Endothelial cell of umbilical vein (primary cell): ENCODE measurements at regions not wholly inside any gene's neighbourhood (a gene's known extent, or its start where the extent isn't known, plus 50 kb on each side); places are given as distances from the start of the nearest gene placed in this dataset.

Experiments
- BruUV-seq: library from RNA; stranded (reverse); fragments of 400-500 nt; replicated peaks from 2 replicates; lab custom pipeline; 2021; lab: Mats Ljungman, UMichigan
- CTCF ChIA-PET: fragments of 300-600, 350-600 bp; sonication (Branson Sonifier 250); formaldehyde crosslinking; loops from one replicate; lab custom pipeline; 2021; ENCODE audit warnings: antibody characterized with exemption, inconsistent platforms; lab: Charles Lee
- POLR2A ChIA-PET: fragments of 300-600, 350-600 bp; sonication (Branson Sonifier 250); formaldehyde crosslinking; loops from one replicate; lab custom pipeline; 2021; ENCODE audit warnings: antibody characterized with exemption, inconsistent platforms; lab: Charles Lee
- DNase-seq: peaks from one replicate; pipeline ENCODE4 v3.0.0-alpha.2; 2011; ENCODE audit warnings: low read depth, low spot score
- FAIRE-seq: peaks from 2 replicates; lab custom pipeline; 2011; peaks lifted over from hg19 to GRCh38; lab: Jason Lieb, UNC
- H2AFZ ChIP-seq: 2 replicates; pipeline ENCODE4 v1.6.0; 2012; ENCODE audit warnings: low read depth, low read length, control low read depth, inconsistent platforms
- H3K27ac ChIP-seq: 2 replicates; pipeline ENCODE4 v1.5.1; 2011; ENCODE audit warnings: low read depth, mild to moderate bottlenecking, control low read depth, low read length, moderate library complexity; ENCODE audit not compliant: insufficient read depth
- H3K27me3 ChIP-seq, 2 experiments: 2 replicates each; pipeline versions ENCODE4 v1.6.0 to v1.6.1; 2011; ENCODE audit warnings: low read length in 2 of 2, mixed read lengths in 1 of 2; ENCODE audit not compliant: control insufficient read depth in 2 of 2, insufficient read depth in 2 of 2
- H3K36me3 ChIP-seq, 2 experiments: 2 replicates in 1 of 2; 3 replicates in 1 of 2; pipeline ENCODE4 v1.5.1; 2011; ENCODE audit warnings: low read length in 2 of 2, mild to moderate bottlenecking in 1 of 2, moderate library complexity in 1 of 2; ENCODE audit not compliant: control insufficient read depth in 2 of 2, insufficient read depth in 2 of 2; ENCODE audit errors: extremely low read depth in 1 of 2
- H3K4me1 ChIP-seq: 3 replicates; pipeline ENCODE4 v1.5.1; 2011; ENCODE audit warnings: mild to moderate bottlenecking, low read length; ENCODE audit not compliant: control insufficient read depth, insufficient read depth; ENCODE audit errors: extremely low read depth
- H3K4me2 ChIP-seq: 2 replicates; pipeline ENCODE4 v1.6.1; 2011; ENCODE audit warnings: low read length, control low read depth, mixed read lengths; ENCODE audit not compliant: insufficient read depth
- H3K4me3 ChIP-seq, 3 experiments: fragments of 200-600 bp in 1 of 3; sonication (generic), shearing (Covaris generic) in 1 of 3; replicated peaks in 1 of 3; 2 replicates each; pipeline ENCODE4 v1.5.1; 2011 to 2016; ENCODE audit warnings: control low read depth in 3 of 3, low read length in 3 of 3, mild to moderate bottlenecking in 2 of 3, inconsistent platforms in 1 of 3, low read depth in 1 of 3, moderate library complexity in 1 of 3; ENCODE audit not compliant: insufficient read depth in 1 of 3
- H3K79me2 ChIP-seq: 2 replicates; pipeline ENCODE4 v1.6.0; 2012; ENCODE audit warnings: low read length, inconsistent platforms; ENCODE audit not compliant: control insufficient read depth, insufficient read depth
- H3K9ac ChIP-seq: replicated peaks from 2 replicates; pipeline ENCODE3; 2011; ENCODE audit warnings: low read length, control low read depth; ENCODE audit not compliant: insufficient read depth; ENCODE audit errors: extremely low read depth
- H3K9me1 ChIP-seq: replicated peaks from 3 replicates; pipeline ENCODE4 v1.6.0; 2011; ENCODE audit warnings: mild to moderate bottlenecking, low read length; ENCODE audit not compliant: control insufficient read depth, insufficient read depth; ENCODE audit errors: extremely low read depth
- H3K9me3 ChIP-seq: replicated peaks from 2 replicates; pipeline ENCODE4 v1.5.1; 2012; ENCODE audit warnings: low read length, inconsistent platforms; ENCODE audit not compliant: control insufficient read depth, insufficient read depth
- H4K20me1 ChIP-seq: replicated peaks from 2 replicates; pipeline ENCODE3; 2011; ENCODE audit warnings: mild to moderate bottlenecking, low read length; ENCODE audit not compliant: control insufficient read depth, insufficient read depth; ENCODE audit errors: extremely low read depth
- EZH2 ChIP-seq: IDR thresholded peaks from 2 replicates; pipeline ENCODE4 v1.6.1; 2012; ENCODE audit warnings: borderline replicate concordance, low read depth, mild to moderate bottlenecking, moderate library complexity, low read length, inconsistent platforms; ENCODE audit not compliant: severe bottlenecking
- FOS ChIP-seq: IDR thresholded peaks from 2 replicates; pipeline ENCODE4 v1.6.1; 2011; ENCODE audit warnings: mild to moderate bottlenecking, low read length, moderate library complexity, borderline replicate concordance; ENCODE audit not compliant: insufficient read depth
- GATA2 ChIP-seq: IDR thresholded peaks from 2 replicates; pipeline ENCODE4 v1.7.0; 2011; ENCODE audit warnings: low read depth, mild to moderate bottlenecking, moderate library complexity, mixed read lengths, low read length; ENCODE audit not compliant: insufficient read length, insufficient read depth
- JUN ChIP-seq: IDR thresholded peaks from 2 replicates; pipeline ENCODE4 v1.6.1; 2011; ENCODE audit warnings: borderline replicate concordance, low read depth; ENCODE audit not compliant: insufficient read length, insufficient read depth
- MYC ChIP-seq: IDR thresholded peaks from one replicate; pipeline ENCODE4 v1.6.1; 2011; ENCODE audit warnings: mild to moderate bottlenecking, low read depth, low read length
- POLR2A ChIP-seq: IDR thresholded peaks from 2 replicates; pipeline ENCODE4 v1.6.1; 2012; ENCODE audit warnings: low read depth, mild to moderate bottlenecking, control low read depth, low read length
- POLR2AphosphoS5 ChIP-seq: IDR thresholded peaks from 2 replicates; pipeline ENCODE4 v1.6.1; 2012; ENCODE audit warnings: low read depth, mild to moderate bottlenecking, control low read depth, low read length, moderate library complexity; ENCODE audit not compliant: insufficient read depth
- dilution Hi-C: fragments of 300-500 bp; cut with MboI; formaldehyde crosslinking; loops from one replicate; pipeline ENCODE4 v1.15.0; 2019; ENCODE audit warnings: low sequenced_read_pairs; ENCODE audit not compliant: extremely low pct_ligation_motif_present
- intact Hi-C: fragments of 100-400 bp; cut with micrococcal nuclease; formaldehyde crosslinking; loops from one replicate; pipeline ENCODE4 v1.10.0; 2022
- TF ChIP-seq, protein P1 (sequence below), 2 donors: IDR thresholded peaks; 1 replicate in 1 of 2; 2 replicates in 1 of 2; pipeline ENCODE4 v1.5.1; 2011; ENCODE audit warnings: low read length in 2 of 2, mild to moderate bottlenecking in 2 of 2, moderate library complexity in 2 of 2, control low read depth in 1 of 2, inconsistent platforms in 1 of 2, low read depth in 1 of 2; ENCODE audit not compliant: insufficient read depth in 1 of 2; ENCODE audit errors: extremely low read depth in 1 of 2
- TF ChIP-seq, protein P2 (sequence below): IDR thresholded peaks from 2 replicates; pipeline ENCODE4 v1.6.1; 2011; ENCODE audit not compliant: insufficient read depth, insufficient read length

DNA sequence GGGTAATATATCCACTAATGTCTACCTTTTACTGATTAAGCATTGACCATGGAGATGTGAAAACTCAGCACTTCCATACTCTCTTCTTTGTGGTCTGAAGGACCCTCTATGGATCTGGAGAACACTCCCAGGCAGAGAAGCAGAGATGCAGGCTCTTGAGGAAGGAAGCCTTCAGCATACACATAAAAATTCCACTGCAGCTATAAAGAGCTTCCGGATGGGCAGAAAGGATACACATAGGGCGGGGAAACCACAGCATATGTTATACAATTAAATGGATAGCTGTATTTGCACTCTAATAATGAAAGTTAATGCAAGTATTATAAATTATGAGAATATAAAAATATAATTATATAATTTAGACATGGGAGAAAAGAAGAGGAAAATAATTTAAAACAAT lies 1258.2 kb upstream of the ALCAM start:
- no peak for DNase-seq
- no peaks in the 10 kb centered on the region for H3K9me3 ChIP-seq
- TF ChIP-seq, protein P1, sequence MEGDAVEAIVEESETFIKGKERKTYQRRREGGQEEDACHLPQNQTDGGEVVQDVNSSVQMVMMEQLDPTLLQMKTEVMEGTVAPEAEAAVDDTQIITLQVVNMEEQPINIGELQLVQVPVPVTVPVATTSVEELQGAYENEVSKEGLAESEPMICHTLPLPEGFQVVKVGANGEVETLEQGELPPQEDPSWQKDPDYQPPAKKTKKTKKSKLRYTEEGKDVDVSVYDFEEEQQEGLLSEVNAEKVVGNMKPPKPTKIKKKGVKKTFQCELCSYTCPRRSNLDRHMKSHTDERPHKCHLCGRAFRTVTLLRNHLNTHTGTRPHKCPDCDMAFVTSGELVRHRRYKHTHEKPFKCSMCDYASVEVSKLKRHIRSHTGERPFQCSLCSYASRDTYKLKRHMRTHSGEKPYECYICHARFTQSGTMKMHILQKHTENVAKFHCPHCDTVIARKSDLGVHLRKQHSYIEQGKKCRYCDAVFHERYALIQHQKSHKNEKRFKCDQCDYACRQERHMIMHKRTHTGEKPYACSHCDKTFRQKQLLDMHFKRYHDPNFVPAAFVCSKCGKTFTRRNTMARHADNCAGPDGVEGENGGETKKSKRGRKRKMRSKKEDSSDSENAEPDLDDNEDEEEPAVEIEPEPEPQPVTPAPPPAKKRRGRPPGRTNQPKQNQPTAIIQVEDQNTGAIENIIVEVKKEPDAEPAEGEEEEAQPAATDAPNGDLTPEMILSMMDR (IDR thresholded peaks at IDR 0.05; ENCODE audit: extremely low read depth in 1 of 2, insufficient read depth in 1 of 2, low read depth in 1 of 2, low read length in 2 of 2) = no peak
- no peak for TF ChIP-seq EZH2
- TF ChIP-seq POLR2A = no peak
- TF ChIP-seq MYC = no peak
- no peak for TF ChIP-seq GATA2
- no peaks in the 10 kb centered on the region for H3K79me2 ChIP-seq
- H4K20me1 ChIP-seq = no peaks in the 10 kb centered on the region
- no peak overlapping the region for H3K27ac ChIP-seq
- no peaks in the 10 kb centered on the region for H3K36me3 ChIP-seq
- H3K27me3 ChIP-seq = no peaks in the 10 kb centered on the region
- no TSS peak for BruUV-seq
- CTCF ChIA-PET = interaction anchor here (1.0 kb wide), 1 partner anchor 22 kb away, joined by 3 read pairs; no protein-coding TSS in a partner anchor
- H2AFZ ChIP-seq = no peak overlapping the region
- no peaks in the 10 kb centered on the region for H3K9me1 ChIP-seq
- H3K9ac ChIP-seq = no peak overlapping the region
- H3K4me2 ChIP-seq = no peak overlapping the region
- no peak for FAIRE-seq
- H3K4me1 ChIP-seq = no peaks in the 10 kb centered on the region
- intact Hi-C loops (no loop called here), dilution Hi-C loops (no loop called here)
- H3K4me3 ChIP-seq = no peak overlapping the region
- POLR2A ChIA-PET = no interaction called here

DNA sequence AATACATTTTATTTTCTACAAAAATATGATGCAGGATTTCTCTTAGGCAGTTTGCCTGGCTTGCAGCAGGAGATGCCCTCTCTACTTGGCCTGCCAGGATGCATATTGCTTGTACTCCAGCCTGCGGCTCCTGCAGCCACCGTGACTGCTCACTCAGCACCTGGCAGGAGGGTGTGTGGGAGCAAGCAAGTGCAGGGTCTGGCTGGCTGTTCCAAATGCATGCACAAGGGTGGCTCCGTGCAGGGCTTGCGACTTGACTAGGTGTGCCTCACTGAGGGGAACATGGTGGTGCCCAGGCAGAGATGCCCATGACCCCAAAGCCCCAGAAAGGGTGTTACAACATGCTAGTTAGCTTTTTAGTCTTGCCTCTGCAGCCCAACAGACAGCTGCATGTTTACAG lies 1240.2 kb upstream of the ALCAM start:
- CTCF ChIA-PET = no interaction called here
- Histone ChIP-seq H3K79me2 (no peaks in the 10 kb centered on the region), H3K9me3 (no peaks in the 10 kb centered on the region), H3K4me1 (no peaks in the 10 kb centered on the region), H3K27ac (no peak overlapping the region), H4K20me1 (no peaks in the 10 kb centered on the region), H3K36me3 (no peaks in the 10 kb centered on the region), H3K9ac (no peak overlapping the region), H3K4me2 (no peak overlapping the region), H3K4me3 (no peak overlapping the region), H3K9me1 (no peaks in the 10 kb centered on the region), H2AFZ (no peak overlapping the region), H3K27me3 (no peaks in the 10 kb centered on the region)
- DNase-seq (no peak), FAIRE-seq (no peak)
- dilution Hi-C loops = no loop called here
- BruUV-seq = no TSS peak
- intact Hi-C loops = no loop called here
- POLR2A ChIA-PET = no interaction called here
- TF ChIP-seq POLR2A (no peak), FOS (no peak), POLR2AphosphoS5 (no peak), GATA2 (no peak), EZH2 (no peak), MYC (no peak), JUN (no peak)
- TF ChIP-seq, protein P1 (IDR thresholded peaks at IDR 0.05; ENCODE audit: extremely low read depth in 1 of 2, insufficient read depth in 1 of 2, low read depth in 1 of 2, low read length in 2 of 2) = no peak
- TF ChIP-seq, protein P2, sequence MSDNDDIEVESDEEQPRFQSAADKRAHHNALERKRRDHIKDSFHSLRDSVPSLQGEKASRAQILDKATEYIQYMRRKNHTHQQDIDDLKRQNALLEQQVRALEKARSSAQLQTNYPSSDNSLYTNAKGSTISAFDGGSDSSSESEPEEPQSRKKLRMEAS = no peak
